Effector memory CD4-positive, alpha-beta T cell (primary cell): ENCODE measurements at regions not wholly inside any gene's neighbourhood (a gene's known extent, or its start where the extent isn't known, plus 50 kb on each side); places are given as distances from the start of the nearest gene placed in this dataset.

Experiments used
- DNase-seq, 3 donors: peaks; one replicate each; pipeline ENCODE4 v3.0.0-alpha.2; 2020
- H3K27ac ChIP-seq: 2 replicates; pipeline ENCODE4 v1.7.0; 2013; ENCODE audit warnings: mild to moderate bottlenecking, low read length, moderate library complexity; ENCODE audit not compliant: insufficient read depth, poor library complexity, severe bottlenecking
- H3K27me3 ChIP-seq: replicated peaks from 2 replicates; pipeline ENCODE4 v1.7.0; 2013; ENCODE audit warnings: mild to moderate bottlenecking, low read length; ENCODE audit not compliant: insufficient read depth, control insufficient read depth, poor library complexity, severe bottlenecking
- H3K36me3 ChIP-seq: 2 replicates; pipeline ENCODE4 v1.7.0; 2013; ENCODE audit warnings: mild to moderate bottlenecking, low read length, moderate library complexity; ENCODE audit not compliant: control insufficient read depth, insufficient read depth
- H3K4me1 ChIP-seq: 2 replicates; pipeline ENCODE4 v1.7.0; 2013; ENCODE audit warnings: low read length, mild to moderate bottlenecking; ENCODE audit not compliant: control insufficient read depth, insufficient read depth, poor library complexity, severe bottlenecking
- H3K4me3 ChIP-seq: 2 replicates; pipeline ENCODE4 v1.7.0; 2013; ENCODE audit warnings: low read length, low read depth, mild to moderate bottlenecking; ENCODE audit not compliant: insufficient read depth, poor library complexity, severe bottlenecking
- H3K9me3 ChIP-seq: 2 replicates; pipeline ENCODE4 v1.7.0; 2013; ENCODE audit warnings: mild to moderate bottlenecking, low read length, moderate library complexity; ENCODE audit not compliant: control insufficient read depth

DNA sequence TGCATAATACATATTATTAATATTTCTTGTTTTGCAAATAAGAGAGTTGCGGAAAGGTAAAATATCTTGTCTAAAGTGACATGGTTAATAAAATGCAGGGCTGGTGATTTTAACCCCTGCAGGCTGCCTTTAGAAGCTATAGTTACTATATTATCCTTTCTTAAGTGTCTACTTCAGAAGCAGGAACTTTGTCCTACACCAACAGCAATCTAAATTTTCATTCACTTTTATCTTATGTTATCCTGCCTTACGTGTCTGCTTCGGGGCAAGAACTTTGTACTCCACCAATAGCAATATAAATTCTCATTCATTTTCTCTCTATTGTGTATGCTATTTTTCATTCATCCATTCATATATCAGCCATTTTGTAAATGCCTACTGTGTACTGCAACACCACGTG lies 719.5 kb downstream of the TLR4 start:
- H3K4me3 ChIP-seq: no peak overlapping the region
- no peaks in the 10 kb centered on the region for H3K4me1 ChIP-seq
- no peak for DNase-seq

DNA sequence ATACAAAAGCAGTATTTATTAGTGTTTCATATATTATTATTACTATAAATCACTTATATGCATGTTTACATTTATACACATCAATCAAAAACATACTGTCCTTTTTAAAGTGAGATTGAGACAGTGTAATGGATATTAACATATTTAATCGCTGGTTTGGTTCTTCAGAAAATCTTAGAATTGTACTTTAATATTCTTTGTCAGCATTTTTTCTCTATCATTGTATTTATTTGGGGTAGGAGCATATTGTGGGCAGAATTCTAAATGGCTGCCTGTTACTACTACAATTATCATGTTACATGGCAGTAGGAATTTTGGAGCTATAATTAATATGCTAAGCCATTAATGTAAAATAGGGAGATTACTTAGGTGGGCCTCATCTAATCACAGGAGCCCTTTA lies 722.6 kb downstream of the TLR4 start:
- Histone ChIP-seq H3K27me3 (no peaks in the 10 kb centered on the region), H3K4me3 (no peak overlapping the region), H3K36me3 (no peaks in the 10 kb centered on the region), H3K27ac (no peak overlapping the region), H3K4me1 (no peaks in the 10 kb centered on the region), H3K9me3 (no peaks in the 10 kb centered on the region)
- DNase-seq: no peak

More for the DNA sequence above, 719.5 kb downstream of the TLR4 start:
- H3K27ac ChIP-seq: no peak overlapping the region
- no peaks in the 10 kb centered on the region for H3K36me3 ChIP-seq
- H3K27me3 ChIP-seq: no peaks in the 10 kb centered on the region
- no peaks in the 10 kb centered on the region for H3K9me3 ChIP-seq

DNA sequence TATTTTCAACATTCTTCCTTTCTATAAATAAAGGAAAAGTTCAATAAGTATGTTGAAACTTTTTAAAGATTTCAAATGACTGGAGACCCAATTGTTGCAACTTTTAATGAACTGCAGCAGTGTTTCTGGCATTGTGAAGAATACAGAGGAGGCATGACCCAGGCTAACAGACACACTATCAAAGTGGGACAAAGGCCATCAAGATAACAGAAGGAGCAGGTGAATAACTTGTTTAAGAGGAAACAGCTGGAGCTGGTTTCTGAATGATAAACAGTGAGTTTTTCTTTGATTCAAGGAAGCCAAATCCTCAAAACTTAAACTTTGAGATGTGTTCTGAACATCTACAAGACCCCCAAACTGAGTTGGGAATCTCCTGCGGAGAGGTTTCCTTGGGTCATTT lies 734.6 kb downstream of the TLR4 start:
- Histone ChIP-seq H3K27me3 (no peaks in the 10 kb centered on the region), H3K27ac (no peak overlapping the region), H3K9me3 (no peaks in the 10 kb centered on the region), H3K36me3 (no peaks in the 10 kb centered on the region), H3K4me1 (no peaks in the 10 kb centered on the region), H3K4me3 (no peak overlapping the region)
- no peak for DNase-seq

DNA sequence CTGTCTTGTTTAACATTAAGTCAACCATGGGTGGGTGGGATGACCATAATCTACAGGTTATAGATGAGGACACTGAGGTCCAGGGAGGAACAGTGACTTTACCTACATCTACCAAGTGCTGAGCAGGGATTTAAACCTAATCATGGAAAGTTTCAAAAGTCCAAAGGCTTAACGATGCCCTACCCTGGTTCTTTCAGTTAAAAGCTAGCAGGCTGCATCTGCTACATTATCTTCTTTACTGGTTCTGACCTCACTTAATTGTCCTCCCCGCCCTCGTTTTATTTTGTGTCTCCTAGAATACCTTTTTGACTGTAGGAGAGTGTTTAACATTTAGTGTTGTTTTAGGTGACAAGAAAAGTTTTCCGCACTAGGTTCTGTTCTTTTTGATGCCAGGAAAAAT lies 735.2 kb downstream of the TLR4 start:
- no peaks in the 10 kb centered on the region for H3K36me3 ChIP-seq
- no peaks in the 10 kb centered on the region for H3K27me3 ChIP-seq
- H3K4me1 ChIP-seq: no peaks in the 10 kb centered on the region
- DNase-seq: no peak
- H3K27ac ChIP-seq: no peak overlapping the region
- H3K4me3 ChIP-seq: no peak overlapping the region
- no peaks in the 10 kb centered on the region for H3K9me3 ChIP-seq

DNA sequence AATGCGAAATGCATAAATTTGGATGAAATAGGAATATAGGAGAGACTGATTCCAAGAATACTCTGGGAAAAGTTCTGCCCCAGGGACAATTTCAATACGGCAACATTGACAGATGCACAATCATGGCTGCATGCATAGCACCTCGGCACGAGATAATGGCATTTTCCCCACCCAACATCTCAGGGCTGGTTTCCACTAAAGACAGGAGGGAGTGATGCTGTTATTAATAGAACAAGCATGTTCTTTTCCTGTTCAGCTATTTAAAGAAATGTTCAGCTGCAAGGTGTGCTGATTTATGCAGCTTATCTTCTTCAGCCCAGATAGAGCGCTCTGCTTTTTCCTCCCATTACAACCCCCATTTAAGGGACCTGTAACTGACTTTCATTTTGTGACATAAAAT lies 740.2 kb downstream of the TLR4 start:
- H3K4me1 ChIP-seq: no peaks in the 10 kb centered on the region
- H3K27me3 ChIP-seq: no peaks in the 10 kb centered on the region
- no peak overlapping the region for H3K4me3 ChIP-seq
- H3K36me3 ChIP-seq: no peaks in the 10 kb centered on the region
- DNase-seq: no peak
- no peak overlapping the region for H3K27ac ChIP-seq
- no peaks in the 10 kb centered on the region for H3K9me3 ChIP-seq

DNA sequence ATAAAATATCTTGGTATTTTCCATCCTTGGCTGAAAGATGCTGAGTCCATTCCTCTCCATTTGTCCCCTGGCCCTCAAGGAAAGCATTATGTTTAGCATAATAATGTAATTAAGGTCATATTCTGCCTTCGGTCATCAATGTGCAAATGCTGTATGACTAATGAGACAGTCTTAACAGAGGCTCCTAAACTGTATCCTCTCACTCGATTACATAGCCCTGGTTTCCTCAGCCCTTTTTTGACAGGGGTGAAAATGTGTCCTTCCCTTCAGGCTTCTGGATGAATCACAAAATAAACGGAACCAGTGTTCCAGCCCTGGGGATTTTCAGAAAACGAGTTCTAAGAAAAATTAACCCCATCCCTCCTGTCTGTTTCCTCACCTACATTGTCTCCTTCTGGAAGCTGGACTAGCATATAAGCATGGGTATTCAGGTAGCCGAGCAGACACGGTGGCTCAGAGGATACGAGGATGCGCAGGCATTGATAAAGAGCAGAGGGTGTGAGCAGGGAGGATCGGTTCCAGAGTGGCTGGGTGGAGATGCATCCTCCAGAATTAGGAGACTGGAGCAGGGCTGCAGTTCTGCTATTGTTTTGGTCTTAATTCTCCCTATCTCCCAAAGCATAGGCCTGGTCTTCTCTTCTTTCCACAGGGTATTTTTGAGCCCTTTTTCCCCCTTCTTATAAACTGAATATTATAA lies 742.9 kb downstream of the TLR4 start:
- Histone ChIP-seq H3K9me3 (no peaks in the 10 kb centered on the region), H3K4me3 (no peak overlapping the region), H3K27me3 (no peaks in the 10 kb centered on the region), H3K4me1 (no peaks in the 10 kb centered on the region), H3K27ac (no peak overlapping the region), H3K36me3 (no peaks in the 10 kb centered on the region)
- no peak for DNase-seq

DNA sequence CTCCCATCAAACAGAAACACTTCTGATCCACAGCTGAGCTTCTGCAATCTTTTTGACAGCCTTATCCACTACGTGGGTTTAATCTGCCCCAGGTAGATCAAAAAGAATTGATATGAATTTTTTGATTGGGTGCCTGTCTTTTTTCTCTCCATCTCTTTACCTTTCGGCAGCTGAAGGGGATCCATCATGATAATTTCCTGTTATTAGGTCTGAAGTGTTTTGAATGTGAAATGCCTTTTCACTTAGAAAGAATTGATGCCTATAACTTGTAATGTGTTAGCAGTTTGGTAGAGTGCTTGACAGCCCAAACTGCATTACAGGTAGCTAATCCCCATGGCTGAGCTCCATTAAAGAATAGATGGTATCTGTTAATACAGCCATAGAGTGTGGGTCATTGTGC lies 745.4 kb downstream of the TLR4 start:
- no peaks in the 10 kb centered on the region for H3K27me3 ChIP-seq
- no peaks in the 10 kb centered on the region for H3K36me3 ChIP-seq
- H3K9me3 ChIP-seq: no peaks in the 10 kb centered on the region

DNA sequence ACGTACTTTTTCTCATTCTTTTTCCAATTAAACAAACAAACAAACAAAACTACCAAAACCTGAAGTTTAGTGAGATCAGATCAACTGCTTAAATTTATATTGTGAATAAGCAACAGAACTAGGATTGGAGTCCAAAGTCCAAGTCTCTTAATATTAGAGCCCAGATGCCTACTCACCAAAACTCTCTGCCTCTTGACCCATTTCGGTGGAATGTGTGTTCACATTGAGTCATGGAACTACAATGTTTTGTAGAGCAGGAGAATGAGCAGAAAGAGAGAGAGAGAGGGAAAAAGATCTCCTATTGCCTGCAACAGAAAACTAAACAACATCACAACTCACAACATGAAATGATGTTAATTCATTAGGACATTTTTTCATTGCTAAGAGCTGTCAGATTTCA lies 751.1 kb downstream of the TLR4 start:
- no peak overlapping the region for H3K4me3 ChIP-seq
- H3K36me3 ChIP-seq: no peaks in the 10 kb centered on the region
- no peak overlapping the region for H3K27ac ChIP-seq
- peaks cover 4% of the 10 kb centered on the region for H3K9me3 ChIP-seq
- no peak for DNase-seq
- no peaks in the 10 kb centered on the region for H3K27me3 ChIP-seq
- H3K4me1 ChIP-seq: no peaks in the 10 kb centered on the region

More for the DNA sequence above, 745.4 kb downstream of the TLR4 start:
- no peak overlapping the region for H3K4me3 ChIP-seq
- no peak overlapping the region for H3K27ac ChIP-seq
- DNase-seq: no peak
- H3K4me1 ChIP-seq: no peaks in the 10 kb centered on the region

DNA sequence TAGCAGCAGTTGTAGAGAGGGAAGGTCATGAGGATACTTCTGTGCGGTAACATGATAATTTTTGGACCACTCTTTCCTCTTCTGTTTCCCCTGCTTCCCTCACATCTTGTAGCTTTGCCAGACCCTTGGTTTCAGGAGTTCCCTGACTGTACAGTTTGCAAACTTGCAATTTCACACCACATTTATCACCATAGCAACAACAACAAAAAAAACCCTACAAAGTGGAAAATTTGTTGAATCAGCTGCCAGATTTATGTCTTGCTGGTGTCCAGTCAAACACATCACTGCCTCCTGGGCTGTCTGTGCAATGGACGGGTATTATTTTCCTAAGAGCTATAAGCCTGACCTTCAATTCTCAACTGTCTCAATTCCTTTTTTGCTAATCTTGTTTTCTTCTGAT lies 751.6 kb downstream of the TLR4 start:
- no peak for DNase-seq
- no peak overlapping the region for H3K4me3 ChIP-seq

DNA sequence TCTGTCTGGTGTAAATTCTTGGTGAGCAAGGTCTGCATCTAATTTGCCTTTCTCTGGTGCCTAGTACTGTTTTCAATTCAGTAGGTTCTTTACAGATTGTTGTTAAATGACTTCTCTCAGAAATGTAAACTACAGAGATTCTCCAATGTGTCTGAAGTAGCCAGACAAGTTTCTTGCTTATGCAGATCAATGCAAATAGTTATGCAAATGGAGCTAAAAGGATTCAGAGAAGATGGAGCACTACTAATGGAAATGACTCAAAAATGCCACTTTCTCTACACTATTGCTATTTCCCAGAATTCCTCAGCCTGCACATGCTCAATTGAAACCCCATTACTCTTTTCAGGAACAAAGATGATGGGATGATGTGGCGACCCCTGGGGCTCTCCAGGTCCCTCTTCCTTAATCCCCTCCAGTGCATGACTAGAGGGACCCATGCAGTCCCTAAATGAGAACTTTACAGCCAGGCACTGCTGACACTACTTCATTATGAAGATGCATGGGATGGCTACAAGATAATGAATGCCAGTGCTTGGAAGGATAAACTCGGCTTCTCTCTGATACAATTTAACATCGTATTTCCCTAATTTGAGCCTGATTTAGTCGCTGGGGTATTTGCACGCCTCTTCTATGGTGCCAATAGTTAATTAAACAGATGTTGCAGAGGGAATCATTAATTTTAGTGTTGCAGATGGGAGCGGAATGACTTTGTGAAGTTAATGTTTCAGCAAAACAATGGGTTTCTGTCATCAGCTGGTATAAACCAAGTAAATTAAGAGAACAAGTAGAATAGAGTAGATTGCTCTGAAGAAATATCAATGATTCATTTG lies 753.2 kb downstream of the TLR4 start:
- no peaks in the 10 kb centered on the region for H3K27me3 ChIP-seq
- no peak overlapping the region for H3K27ac ChIP-seq
- no peak overlapping the region for H3K4me3 ChIP-seq
- H3K4me1 ChIP-seq: no peaks in the 10 kb centered on the region
- no peak for DNase-seq
- no peaks in the 10 kb centered on the region for H3K36me3 ChIP-seq
- H3K9me3 ChIP-seq: peaks cover 4% of the 10 kb centered on the region

More for the DNA sequence above, 751.6 kb downstream of the TLR4 start:
- Histone ChIP-seq H3K4me1 (no peaks in the 10 kb centered on the region), H3K36me3 (no peaks in the 10 kb centered on the region), H3K9me3 (peaks cover 4% of the 10 kb centered on the region), H3K27ac (no peak overlapping the region), H3K27me3 (no peaks in the 10 kb centered on the region)
